ENCODE measurements at regions not wholly inside any gene's neighbourhood (a gene's known extent, or its start where the extent isn't known, plus 50 kb on each side); places are given as distances from the start of the nearest gene placed in this dataset.

DNA sequence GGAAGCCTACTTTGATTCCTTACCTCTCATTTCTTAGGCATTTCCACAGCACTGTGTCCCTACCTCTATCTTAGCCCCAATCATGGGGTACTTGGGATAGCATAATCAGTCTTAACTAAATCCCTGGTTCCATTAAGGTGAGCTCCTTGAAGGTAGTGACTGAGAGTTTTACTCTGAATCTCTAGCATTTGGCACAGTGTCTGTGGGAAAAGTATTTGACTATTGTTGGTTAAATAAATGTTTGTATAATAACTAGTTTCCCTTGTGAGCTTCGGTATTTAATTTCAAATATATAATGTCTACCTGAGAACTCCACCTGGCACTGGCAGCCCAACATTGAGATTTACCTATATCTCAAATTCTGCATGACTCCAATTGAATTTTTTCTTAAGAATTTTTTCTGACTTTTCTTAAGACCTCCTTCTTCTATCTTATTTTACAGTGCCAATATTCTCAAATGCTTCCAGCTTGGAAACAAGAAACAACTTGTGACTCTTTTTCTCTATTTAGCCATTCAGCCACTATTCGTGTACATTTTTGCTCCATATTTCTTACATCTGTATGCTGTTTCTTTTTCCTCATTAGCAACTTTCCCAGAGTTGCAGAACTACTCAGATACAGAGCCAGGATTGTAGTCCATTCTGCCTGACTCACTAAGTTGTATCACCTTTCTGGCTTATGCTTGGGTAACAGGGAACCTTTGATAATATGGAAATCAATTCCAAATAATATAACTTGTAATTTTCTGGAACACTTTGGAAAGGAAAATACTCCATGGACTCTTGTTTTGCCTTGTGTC, 214.0 kb upstream of the NT5C1B start (continued):
- TF ChIP-seq, protein P1, sequence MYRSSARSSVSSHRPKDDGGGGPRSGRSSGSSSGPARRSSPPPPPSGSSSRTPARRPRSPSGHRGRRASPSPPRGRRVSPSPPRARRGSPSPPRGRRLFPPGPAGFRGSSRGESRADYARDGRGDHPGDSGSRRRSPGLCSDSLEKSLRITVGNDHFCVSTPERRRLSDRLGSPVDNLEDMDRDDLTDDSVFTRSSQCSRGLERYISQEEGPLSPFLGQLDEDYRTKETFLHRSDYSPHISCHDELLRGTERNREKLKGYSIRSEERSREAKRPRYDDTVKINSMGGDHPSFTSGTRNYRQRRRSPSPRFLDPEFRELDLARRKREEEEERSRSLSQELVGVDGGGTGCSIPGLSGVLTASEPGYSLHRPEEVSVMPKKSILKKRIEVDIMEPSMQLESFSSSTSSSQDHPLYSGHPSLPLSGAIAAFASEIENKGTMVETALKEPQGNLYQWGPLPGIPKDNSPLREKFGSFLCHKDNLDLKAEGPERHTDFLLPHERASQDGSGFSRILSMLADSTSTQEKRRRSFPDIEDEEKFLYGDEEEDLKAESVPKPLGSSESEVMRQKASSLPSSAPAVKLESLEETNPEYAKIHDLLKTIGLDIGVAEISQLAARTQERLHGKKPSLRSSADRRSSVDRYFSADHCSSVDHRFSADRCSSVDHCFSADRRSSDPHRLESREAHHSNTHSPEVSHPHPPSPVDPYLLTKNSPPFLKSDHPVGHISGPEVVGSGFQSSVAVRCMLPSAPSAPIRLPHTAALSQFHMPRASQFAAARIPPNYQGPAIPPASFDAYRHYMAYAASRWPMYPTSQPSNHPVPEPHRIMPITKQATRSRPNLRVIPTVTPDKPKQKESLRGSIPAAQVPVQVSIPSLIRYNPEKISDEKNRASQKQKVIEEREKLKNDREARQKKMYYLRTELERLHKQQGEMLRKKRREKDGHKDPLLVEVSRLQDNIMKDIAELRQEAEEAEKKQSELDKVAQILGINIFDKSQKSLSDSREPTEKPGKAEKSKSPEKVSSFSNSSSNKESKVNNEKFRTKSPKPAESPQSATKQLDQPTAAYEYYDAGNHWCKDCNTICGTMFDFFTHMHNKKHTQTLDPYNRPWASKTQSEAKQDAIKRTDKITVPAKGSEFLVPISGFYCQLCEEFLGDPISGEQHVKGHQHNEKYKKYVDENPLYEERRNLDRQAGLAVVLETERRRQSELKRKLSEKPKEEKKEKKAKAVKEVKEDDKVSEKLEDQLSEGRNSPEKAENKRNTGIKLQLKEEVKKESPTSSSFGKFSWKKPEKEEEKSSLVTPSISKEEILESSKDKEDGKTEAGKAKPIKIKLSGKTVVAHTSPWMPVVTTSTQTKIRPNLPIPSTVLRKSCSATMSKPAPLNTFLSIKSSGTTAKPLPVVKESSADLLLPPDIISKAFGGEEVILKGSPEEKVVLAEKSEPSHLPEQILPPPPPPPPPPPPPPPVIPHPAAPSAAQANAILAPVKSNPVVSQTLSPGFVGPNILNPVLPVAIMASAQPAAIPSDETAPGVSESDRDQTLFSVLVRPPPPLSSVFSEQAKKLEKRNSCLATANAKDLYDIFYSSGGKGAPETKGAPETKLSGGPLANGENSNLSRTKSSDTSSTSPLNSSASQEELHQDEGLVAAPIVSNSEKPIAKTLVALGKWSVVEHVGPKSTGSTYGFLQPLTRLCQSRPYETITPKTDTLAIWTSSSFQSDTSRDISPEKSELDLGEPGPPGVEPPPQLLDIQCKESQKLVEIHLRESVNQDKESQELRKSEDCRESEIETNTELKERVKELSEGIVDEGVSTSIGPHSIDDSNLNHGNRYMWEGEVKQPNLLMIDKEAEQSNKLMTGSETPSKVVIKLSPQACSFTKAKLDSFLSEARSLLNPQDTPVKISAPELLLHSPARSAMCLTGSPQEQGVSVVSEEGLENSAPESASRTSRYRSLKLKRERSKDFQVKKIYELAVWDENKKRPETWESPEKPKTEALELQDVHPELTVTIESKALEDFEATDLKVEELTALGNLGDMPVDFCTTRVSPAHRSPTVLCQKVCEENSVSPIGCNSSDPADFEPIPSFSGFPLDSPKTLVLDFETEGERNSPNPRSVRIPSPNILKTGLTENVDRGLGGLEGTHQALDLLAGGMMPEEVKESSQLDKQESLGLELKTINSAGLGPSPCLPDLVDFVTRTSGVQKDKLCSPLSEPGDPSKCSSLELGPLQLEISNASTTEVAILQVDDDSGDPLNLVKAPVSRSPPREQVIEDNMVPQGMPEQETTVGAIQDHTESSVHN (CRISPR knock-in tag; IDR thresholded peaks at IDR 0.05): no peak
- TF ChIP-seq ZNF44 (CRISPR knock-in tag; IDR thresholded peaks at IDR 0.05): no peak
- TF ChIP-seq ZNF138 (CRISPR knock-in tag; IDR thresholded peaks at IDR 0.05; ENCODE audit: low read depth): no peak
- TF ChIP-seq, protein P2, sequence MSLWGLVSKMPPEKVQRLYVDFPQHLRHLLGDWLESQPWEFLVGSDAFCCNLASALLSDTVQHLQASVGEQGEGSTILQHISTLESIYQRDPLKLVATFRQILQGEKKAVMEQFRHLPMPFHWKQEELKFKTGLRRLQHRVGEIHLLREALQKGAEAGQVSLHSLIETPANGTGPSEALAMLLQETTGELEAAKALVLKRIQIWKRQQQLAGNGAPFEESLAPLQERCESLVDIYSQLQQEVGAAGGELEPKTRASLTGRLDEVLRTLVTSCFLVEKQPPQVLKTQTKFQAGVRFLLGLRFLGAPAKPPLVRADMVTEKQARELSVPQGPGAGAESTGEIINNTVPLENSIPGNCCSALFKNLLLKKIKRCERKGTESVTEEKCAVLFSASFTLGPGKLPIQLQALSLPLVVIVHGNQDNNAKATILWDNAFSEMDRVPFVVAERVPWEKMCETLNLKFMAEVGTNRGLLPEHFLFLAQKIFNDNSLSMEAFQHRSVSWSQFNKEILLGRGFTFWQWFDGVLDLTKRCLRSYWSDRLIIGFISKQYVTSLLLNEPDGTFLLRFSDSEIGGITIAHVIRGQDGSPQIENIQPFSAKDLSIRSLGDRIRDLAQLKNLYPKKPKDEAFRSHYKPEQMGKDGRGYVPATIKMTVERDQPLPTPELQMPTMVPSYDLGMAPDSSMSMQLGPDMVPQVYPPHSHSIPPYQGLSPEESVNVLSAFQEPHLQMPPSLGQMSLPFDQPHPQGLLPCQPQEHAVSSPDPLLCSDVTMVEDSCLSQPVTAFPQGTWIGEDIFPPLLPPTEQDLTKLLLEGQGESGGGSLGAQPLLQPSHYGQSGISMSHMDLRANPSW (CRISPR knock-in tag; IDR thresholded peaks at IDR 0.05; ENCODE audit: borderline replicate concordance): no peak
- no peak for TF ChIP-seq NFE2 (CRISPR knock-in tag; IDR thresholded peaks at IDR 0.05)
- no peak for TF ChIP-seq PHF5A (CRISPR knock-in tag; IDR thresholded peaks at IDR 0.05; ENCODE audit: low read depth, unreplicated experiment)
- no peak for TF ChIP-seq DR1 (CRISPR knock-in tag; IDR thresholded peaks at IDR 0.05)
- no peak for TF ChIP-seq POLR2A (IDR thresholded peaks at IDR 0.05; ENCODE audit: insufficient read depth in 1 of 2, low read depth in 2 of 2, low read length in 2 of 2)
- no peak for TF ChIP-seq MAZ (IDR thresholded peaks at IDR 0.05; ENCODE audit: borderline replicate concordance, low read depth, low read length)
- no peak for TF ChIP-seq MAZ (CRISPR knock-in tag; IDR thresholded peaks at IDR 0.05; ENCODE audit: low read depth)
- TF ChIP-seq, protein P3, sequence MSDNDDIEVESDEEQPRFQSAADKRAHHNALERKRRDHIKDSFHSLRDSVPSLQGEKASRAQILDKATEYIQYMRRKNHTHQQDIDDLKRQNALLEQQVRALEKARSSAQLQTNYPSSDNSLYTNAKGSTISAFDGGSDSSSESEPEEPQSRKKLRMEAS (IDR thresholded peaks at IDR 0.05): no peak
